HG03442 (cell line): ENCODE measurements at regions not wholly inside any gene's neighbourhood (a gene's known extent, or its start where the extent isn't known, plus 50 kb on each side); places are given as distances from the start of the nearest gene placed in this dataset.
"Not testable (repeated sequence)": the region's sequence is repeated elsewhere in the genome, so short reads cannot be mapped to it uniquely, and the experiment has no call there.

ENCODE experiments used
- ATAC-seq: cut with Tn5 transposase; IDR thresholded peaks from one replicate; pipeline ENCODE4 v1.9.1; 2021; ENCODE audit warnings: mild to moderate bottlenecking, moderate library complexity; ENCODE audit not compliant: unreplicated experiment

GRCh38 chr6:159642995-159643394, 50.0 kb downstream of the SOD2 start:
- no peak for ATAC-seq

DNA sequence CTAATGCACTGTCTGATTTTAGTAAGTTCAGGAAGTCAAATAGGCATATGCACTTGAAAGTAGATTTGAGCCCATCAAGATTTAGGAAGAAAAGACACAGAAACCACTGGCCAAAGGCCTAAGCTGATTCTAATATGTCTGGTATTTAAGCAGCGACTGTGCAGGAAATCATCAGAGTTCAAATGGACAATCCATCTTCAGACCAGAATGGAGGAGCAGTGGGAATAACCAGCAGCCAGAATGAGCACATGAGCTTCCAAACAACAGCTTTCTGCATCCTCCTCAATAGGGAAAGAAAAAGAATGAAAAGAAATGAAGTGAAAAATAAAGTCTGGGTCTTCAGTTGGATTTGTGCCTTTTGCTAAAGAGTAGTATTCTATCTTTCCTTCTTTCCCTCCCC, 50.6 kb downstream of the SOD2 start:
- no peak for ATAC-seq

DNA sequence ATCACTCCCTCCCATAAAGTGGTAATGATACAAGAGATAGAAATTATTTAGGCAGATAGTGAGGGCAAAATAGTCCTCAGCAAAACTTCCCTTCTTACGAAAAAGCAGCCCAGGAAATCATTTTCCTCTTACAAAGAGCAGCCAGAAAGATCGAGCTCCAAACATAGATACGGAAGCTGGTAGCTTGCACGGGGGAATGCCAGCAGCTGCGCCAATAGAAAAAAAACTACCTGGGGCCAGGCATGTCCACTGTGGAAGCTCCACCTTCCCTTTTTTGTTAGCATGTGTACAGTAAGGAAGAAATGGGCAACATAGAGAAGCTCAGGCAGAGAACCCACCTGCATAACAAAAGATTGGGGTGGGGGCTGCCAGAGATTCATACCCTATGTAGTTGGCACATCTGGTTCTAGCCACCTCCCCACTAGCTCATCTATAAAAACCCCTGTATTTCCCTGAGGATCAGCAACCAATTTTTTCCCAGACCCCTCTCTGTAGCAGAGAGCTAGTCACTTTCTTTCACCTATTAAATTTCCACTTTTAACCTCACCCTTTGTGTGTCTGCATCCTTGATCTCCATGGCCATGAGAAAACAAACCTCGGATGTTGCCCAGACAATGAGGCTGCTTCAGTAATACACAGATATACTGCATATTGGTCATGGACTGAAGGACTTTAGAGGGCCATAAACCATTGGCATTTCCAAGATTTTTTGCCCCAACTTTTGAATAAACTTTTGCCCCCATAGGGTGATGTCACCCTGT, 52.1 kb downstream of the SOD2 start:
- ATAC-seq: no peak

DNA sequence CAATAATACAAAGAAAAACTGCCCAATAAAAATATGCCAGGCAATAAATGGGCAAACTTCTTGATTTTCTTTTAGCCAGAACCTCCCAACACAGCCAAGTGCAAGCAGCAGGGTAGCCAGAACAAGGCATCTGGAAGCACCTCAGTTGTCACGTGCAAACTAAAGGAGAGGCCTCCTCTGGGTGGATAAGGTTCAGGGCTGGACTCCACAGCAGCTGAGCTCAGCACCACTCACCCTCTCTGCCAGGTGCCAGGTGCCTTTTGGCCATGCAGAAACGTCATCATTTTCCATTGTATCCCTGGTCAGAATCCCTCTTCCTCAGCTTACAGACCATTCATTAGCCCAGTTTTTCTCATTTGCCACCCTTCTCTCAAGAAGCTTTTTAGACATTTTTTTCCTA, 52.7 kb downstream of the SOD2 start:
- no peak for ATAC-seq

DNA sequence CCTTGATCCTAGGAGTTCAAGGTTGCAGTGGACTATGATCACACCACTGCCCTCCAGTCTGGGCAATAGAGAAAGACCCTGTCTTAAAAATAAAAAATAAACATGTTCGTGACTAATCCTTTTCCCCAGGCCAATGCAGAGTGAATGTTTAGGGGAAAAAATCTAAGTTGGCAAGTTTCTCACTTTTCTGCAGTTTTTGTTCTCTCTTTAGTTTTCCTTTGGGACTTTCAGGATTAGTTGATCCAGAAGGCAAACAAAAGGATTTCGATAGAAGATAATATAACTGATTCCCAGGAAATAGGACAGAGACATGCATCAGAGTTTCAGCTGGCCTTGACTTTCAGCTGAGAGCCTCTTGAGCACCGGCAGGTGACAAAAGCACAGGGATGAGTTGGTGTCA, 53.3 kb downstream of the SOD2 start:
- ATAC-seq: no peak

- no peak for ATAC-seq
These were observed 59.8 kb downstream of the SOD2 start for GRCh38 chr6:159633196-159633595.

DNA sequence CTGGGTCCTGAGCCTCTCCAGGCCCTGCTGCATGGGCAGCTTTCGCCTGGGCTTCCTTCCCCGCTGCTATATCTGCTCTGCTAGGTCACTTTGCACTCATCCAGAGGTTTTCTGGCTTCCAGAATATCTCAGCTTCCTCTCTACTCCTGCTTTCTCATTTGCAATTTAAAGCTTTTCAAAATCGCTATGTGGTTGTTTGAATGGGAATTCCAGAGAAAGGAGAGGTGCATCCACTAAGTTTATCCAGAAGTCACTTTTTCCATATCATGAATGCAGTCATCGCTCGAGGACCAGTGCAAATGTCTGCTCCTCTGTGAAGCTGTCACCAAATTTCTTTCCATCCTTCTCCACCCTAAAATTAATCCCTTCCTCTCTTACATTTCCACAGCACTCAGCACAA, 61.2 kb downstream of the SOD2 start:
- ATAC-seq: no peak

- no peak for ATAC-seq
These were observed 65.1 kb downstream of the SOD2 start for GRCh38 chr6:159627939-159628338.

GRCh38 chr6:159626506-159626905, 66.5 kb downstream of the SOD2 start:
- not testable (repeated sequence) for ATAC-seq

DNA sequence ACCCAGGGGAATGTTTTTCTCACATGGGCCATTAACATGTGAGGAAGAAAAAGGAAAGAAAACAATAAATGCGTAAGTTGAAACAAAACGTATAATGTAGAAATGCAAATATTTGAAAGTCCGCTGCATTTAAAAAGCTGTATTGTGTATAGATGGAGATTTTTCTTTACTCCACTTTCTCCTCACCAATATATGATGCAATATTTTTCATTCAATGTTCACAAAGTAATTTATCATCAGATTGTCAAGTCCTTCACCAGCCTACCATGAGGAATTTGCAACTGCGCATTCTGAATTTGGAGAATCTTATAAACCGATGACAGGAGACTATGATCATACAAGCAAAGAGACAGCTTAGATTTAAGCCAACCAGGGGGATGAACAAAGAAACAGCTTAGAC, 69.9 kb downstream of the SOD2 start:
- ATAC-seq: no peak

- ATAC-seq: no peak
These were observed 72.1 kb downstream of the SOD2 start for GRCh38 chr6:159620947-159621346.

- no peak for ATAC-seq
These were observed 75.6 kb downstream of the SOD2 start for GRCh38 chr6:159617444-159617843.

- ATAC-seq: no peak
These were observed 76.6 kb downstream of the SOD2 start for GRCh38 chr6:159616456-159616855.

DNA sequence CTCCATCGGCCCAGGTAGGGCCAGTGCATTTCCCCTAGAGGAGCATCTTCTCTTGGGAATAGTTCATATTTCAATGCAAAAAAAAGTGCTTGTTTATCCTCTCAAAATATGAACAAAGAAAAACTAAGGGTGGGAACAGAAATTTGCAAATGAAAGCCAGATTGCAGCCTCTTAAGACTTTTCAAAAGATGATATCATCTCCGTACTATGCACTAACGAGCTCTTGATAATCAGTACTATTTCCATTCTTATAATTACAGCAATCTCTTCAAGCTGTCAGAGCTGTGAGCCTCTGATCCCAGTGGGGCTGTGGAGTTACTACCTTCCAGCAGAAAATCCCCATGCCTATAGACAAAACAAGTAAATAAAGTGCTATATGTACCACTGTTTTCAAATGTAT, 77.1 kb downstream of the SOD2 start:
- no peak for ATAC-seq

DNA sequence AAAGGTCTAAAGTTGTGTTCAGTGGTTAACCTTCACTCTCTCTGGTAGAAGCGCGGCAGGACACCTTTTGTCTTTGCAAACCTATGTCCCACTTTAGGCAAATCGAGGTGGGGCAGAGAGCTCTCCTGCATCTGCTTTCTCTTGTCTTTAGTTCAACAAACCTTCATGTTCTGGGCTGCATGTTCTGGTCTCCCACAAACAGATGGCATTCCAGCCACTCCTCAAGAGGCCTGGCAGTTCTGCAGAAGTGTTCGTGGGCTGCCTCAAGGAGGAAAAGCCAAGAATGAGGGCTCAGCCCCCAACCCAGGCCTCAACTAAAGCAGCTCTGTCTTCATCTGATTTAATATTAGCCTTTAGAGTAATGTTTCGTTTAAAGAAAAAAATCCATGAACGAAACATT, 82.2 kb downstream of the SOD2 start:
- no peak for ATAC-seq

DNA sequence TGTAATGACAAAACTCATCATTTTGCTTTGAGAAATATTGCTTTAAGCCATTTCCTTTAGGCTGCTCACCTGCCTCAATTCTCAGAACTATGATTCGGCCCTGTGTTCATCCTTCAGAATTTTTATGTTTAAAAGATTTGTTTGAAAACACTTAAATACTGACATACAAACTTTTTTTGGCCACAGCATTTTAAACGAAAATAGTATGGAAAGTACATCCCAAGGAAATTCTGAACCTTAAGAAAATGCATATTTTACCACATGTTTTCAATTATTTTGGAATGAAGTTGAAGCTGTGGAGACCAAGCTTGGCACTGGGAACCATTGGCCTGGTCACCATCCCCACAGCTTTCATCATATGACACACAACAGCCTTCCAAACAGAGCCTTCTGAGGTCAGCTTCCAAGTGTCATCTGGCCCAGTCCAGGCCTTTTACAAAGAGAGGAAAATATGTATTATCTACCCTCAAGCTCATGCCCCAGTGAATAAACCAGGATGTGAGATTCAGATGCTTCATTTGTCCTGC, 83.3 kb downstream of the SOD2 start:
- ATAC-seq: no peak

DNA sequence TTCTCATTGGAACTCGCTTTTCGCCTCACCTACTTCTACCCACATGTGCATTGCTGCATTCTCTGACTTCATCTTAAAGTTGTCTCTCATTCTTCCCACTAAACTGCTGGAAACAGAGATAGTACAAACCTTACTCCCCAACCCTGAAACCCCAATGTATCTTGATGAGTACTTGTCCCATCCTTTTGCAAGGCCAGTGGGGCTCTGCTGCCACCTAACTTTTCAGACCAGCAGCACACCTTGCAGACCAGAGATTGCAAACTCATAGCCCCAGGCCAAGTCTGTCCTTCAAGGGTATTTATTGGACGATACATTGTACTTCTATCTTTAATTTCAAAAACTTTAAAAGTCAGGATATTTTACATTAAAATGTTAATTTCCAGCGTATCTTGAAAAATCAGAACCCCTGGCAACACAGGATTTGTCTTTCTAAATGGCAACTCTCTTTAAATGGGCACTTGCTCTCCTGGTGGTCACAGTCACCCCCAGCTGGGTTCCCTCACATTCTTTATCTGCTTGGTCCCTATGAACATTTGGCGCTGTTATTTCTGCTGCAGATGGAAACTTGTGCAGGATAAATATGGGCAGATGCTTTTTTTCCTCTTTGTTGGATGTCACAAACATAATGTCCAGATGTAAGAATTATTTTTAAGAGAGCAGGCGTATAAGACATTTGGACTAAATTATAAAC, 83.9 kb downstream of the SOD2 start:
- ATAC-seq: no peak

DNA sequence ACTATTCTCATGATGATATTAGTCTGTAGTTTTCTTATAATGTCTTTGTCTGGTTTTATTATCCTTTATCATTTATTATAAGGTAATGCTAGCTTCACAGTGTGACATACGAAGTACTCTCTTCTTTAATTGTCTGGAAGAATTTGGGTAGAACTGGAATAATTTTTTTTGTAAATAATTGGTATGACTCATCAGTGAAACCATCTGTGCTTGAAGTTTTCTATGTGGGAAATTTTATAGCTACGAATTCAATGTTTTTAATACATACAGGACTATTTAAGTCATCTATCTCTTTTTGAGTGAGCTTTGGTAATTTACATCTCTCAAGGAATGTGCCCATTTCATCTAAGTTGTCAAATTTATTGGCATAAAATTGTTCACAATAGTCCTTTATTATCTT, 86.3 kb downstream of the SOD2 start:
- no peak for ATAC-seq

DNA sequence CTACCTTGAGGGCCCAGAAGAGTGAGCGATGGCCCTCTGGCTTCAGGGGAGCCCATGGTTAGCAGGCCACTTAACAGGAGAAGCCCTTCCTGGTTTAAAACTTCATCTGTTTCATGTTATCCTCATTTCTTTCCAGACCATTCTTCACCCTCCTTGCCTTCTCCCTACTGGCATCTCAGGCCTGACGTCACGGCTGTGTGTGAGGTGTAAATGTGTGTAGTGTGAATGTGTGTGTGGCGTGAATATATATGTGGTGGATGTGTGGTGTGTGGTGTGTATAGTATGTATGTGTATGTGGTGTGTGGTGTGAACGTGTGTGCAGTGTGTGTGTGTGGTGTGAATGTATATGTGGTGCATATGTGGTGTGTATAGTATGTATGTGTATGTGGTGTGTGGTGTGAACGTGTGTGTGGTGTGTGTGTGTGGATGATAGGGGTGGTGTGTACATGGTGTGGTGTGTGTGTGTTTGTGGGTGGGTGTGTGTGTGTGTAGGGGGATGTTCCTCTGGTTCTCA, 88.5 kb downstream of the SOD2 start:
- no peak for ATAC-seq

DNA sequence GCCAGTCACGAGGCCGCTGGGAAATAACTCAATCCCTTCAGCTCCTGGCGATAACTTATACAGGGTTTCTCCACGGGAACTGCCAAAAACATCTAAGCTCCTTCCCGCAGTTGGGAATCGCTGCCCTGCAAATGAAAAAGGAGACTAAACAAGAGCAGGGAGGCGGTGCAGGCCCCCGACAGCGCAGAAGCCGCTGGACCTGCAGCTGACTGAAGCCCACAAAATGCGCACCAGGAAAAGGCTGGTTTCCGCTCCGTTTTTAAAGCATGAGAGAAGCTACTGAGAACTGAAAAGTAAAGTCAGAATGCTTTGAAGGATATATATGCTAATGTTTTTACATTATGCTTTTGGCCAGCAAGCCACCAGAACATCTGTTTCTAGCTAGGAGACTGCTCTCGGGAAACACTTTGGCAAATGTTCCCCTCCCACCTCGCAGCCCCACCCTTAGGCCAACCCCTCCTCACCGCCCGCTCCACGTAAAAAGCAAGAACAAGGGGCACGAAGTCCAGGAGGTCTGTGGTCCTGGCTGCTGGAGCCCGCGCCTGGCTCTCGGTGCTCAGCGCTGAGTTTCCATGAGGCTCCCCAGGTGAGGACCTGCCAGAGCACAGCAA, 90.5 kb downstream of the SOD2 start:
- ATAC-seq: no peak

- ATAC-seq: no peak
These were observed 91.8 kb downstream of the SOD2 start for GRCh38 chr6:159601211-159601610.

GRCh38 chr6:159595173-159595572, 97.9 kb downstream of the SOD2 start:
- ATAC-seq: no peak
